ENCODE measurements at regions not wholly inside any gene's neighbourhood (a gene's known extent, or its start where the extent isn't known, plus 50 kb on each side); places are given as distances from the start of the nearest gene placed in this dataset.

GRCh38 chr2:47992671-47993070 lies 86.4 kb upstream of the FBXO11 start:
- Histone ChIP-seq H3K79me2 (ENCODE audit: insufficient read depth) (no peaks in the 10 kb centered on the region), H3K9ac (no peak overlapping the region), H3K27ac (no peak overlapping the region), H3K4me3 (no peak overlapping the region), H4K20me1 (ENCODE audit: insufficient read depth) (no peaks in the 10 kb centered on the region), H3K9me3 (ENCODE audit: low read depth) (no peaks in the 10 kb centered on the region), H2AFZ (no peak overlapping the region), H3K4me1 (ENCODE audit: insufficient read depth) (no peaks in the 10 kb centered on the region), H3K27me3 (replicated peaks; ENCODE audit: insufficient read depth) (no peaks in the 10 kb centered on the region), H3K4me2 (ENCODE audit: unreplicated experiment) (no peak overlapping the region), H3F3A (ENCODE audit: insufficient read depth) (no peaks in the 10 kb centered on the region), H3K36me3 (ENCODE audit: low read depth) (no peaks in the 10 kb centered on the region), H3K9me2 (ENCODE audit: insufficient read depth) (no peaks in the 10 kb centered on the region)
- in situ Hi-C loops (cut with MboI) = no loop called here
- TF ChIP-seq EZH2phosphoT487 (IDR thresholded peaks at IDR 0.05; ENCODE audit: insufficient read depth, low read depth) (no peak), EZH2 (IDR thresholded peaks at IDR 0.05; ENCODE audit: insufficient read depth, poor library complexity, severe bottlenecking) (no peak)
- no peak for DNase-seq

DNA sequence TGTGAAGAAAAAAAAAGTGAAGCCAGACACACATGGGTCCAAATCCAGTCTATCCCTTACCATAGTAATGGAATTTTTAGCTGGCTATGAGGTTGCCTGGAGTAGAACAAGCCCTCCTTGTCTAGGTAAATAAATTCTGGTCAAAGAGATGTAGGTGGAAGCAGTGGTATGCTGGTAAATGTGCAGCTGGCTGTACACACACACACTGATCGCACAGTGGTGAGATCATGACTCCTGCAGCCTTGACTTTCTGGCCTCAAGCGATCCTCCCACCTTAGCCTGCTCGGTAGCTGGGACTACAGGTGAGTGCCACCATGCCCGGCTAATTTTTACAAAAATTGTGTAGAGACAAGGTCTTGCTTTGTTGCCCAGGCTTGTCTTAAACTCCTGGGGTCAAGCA lies 90.5 kb upstream of the FBXO11 start:
- Histone ChIP-seq H3K9ac (no peak overlapping the region), H3K9me2 (ENCODE audit: insufficient read depth) (no peaks in the 10 kb centered on the region), H3K4me3 (no peak overlapping the region), H3F3A (ENCODE audit: insufficient read depth) (no peaks in the 10 kb centered on the region), H2AFZ (no peak overlapping the region), H3K79me2 (ENCODE audit: insufficient read depth) (no peaks in the 10 kb centered on the region), H3K9me3 (ENCODE audit: low read depth) (no peaks in the 10 kb centered on the region), H3K27ac (no peak overlapping the region), H3K4me2 (ENCODE audit: unreplicated experiment) (no peak overlapping the region), H3K4me1 (ENCODE audit: insufficient read depth) (no peaks in the 10 kb centered on the region), H3K36me3 (ENCODE audit: low read depth) (no peaks in the 10 kb centered on the region), H4K20me1 (ENCODE audit: insufficient read depth) (no peaks in the 10 kb centered on the region), H3K27me3 (replicated peaks; ENCODE audit: insufficient read depth) (no peaks in the 10 kb centered on the region)
- TF ChIP-seq EZH2phosphoT487 (IDR thresholded peaks at IDR 0.05; ENCODE audit: insufficient read depth, low read depth) (no peak), EZH2 (IDR thresholded peaks at IDR 0.05; ENCODE audit: insufficient read depth, poor library complexity, severe bottlenecking) (no peak)
- in situ Hi-C loops (cut with MboI) = no loop called here
- DNase-seq = no peak
- WGBS, 2 experiments (ENCODE audit: low coverage in 1 of 2, low lambda C conversion rate in 2 of 2, missing lambda C conversion rate in 2 of 2) = 64 to 65% methylated on average over 4 of the region's 4 CpGs

- no peak overlapping the region for H3K27ac ChIP-seq
- no peak overlapping the region for H3K4me3 ChIP-seq
- no peak overlapping the region for H2AFZ ChIP-seq
- no peaks in the 10 kb centered on the region for H3K36me3 ChIP-seq (ENCODE audit: low read depth)
- H3K9me2 ChIP-seq (ENCODE audit: insufficient read depth) = no peaks in the 10 kb centered on the region
- H3K27me3 ChIP-seq (replicated peaks; ENCODE audit: insufficient read depth) = no peaks in the 10 kb centered on the region
- H3K9me3 ChIP-seq (ENCODE audit: low read depth) = no peaks in the 10 kb centered on the region
- no peak overlapping the region for H3K9ac ChIP-seq
- no peak overlapping the region for H3K4me2 ChIP-seq (ENCODE audit: unreplicated experiment)
- no peak for DNase-seq
- no peaks in the 10 kb centered on the region for H4K20me1 ChIP-seq (ENCODE audit: insufficient read depth)
- no peaks in the 10 kb centered on the region for H3K4me1 ChIP-seq (ENCODE audit: insufficient read depth)
- WGBS, 2 experiments (ENCODE audit: low coverage in 1 of 2, low lambda C conversion rate in 2 of 2, missing lambda C conversion rate in 2 of 2) = 16 to 23% methylated on average over 1 of the region's 1 CpG
- H3F3A ChIP-seq (ENCODE audit: insufficient read depth) = no peaks in the 10 kb centered on the region
- TF ChIP-seq EZH2 (IDR thresholded peaks at IDR 0.05; ENCODE audit: insufficient read depth, poor library complexity, severe bottlenecking) (no peak), EZH2phosphoT487 (IDR thresholded peaks at IDR 0.05; ENCODE audit: insufficient read depth, low read depth) (no peak)
- H3K79me2 ChIP-seq (ENCODE audit: insufficient read depth) = no peaks in the 10 kb centered on the region
- in situ Hi-C loops (cut with MboI) = no loop called here
Measured at GRCh38 chr2:47999512-47999911, 93.2 kb upstream of the FBXO11 start.

DNA sequence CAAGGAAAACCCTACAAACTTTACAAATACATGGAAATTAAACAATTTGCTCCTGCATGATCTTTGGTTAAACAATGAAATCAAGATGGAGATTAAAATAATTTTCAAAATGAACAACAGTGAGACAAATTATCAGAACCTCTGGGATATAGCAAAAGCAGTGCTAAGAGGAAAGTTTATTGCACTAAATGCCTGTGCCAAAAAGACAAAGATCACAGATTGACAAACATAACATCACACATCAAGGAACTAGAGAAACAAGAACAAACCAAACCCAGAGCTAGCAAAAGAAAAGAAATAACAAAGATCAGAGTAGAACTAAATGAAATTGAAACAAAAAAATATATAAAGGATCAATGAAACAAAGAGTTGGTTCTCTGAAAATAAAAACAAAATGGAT lies 95.2 kb upstream of the FBXO11 start:
- no peaks in the 10 kb centered on the region for H3F3A ChIP-seq (ENCODE audit: insufficient read depth)
- H3K4me2 ChIP-seq (ENCODE audit: unreplicated experiment) = no peak overlapping the region
- in situ Hi-C loops (cut with MboI) = no loop called here
- no peak for DNase-seq
- no peaks in the 10 kb centered on the region for H3K9me3 ChIP-seq (ENCODE audit: low read depth)
- TF ChIP-seq EZH2 (IDR thresholded peaks at IDR 0.05; ENCODE audit: insufficient read depth, poor library complexity, severe bottlenecking) (no peak), EZH2phosphoT487 (IDR thresholded peaks at IDR 0.05; ENCODE audit: insufficient read depth, low read depth) (no peak)
- no peak overlapping the region for H3K27ac ChIP-seq
- no peaks in the 10 kb centered on the region for H3K36me3 ChIP-seq (ENCODE audit: low read depth)
- no peaks in the 10 kb centered on the region for H3K9me2 ChIP-seq (ENCODE audit: insufficient read depth)
- H3K9ac ChIP-seq = no peak overlapping the region
- no peaks in the 10 kb centered on the region for H3K79me2 ChIP-seq (ENCODE audit: insufficient read depth)
- H3K4me3 ChIP-seq = no peak overlapping the region
- H4K20me1 ChIP-seq (ENCODE audit: insufficient read depth) = no peaks in the 10 kb centered on the region
- H3K27me3 ChIP-seq (replicated peaks; ENCODE audit: insufficient read depth) = no peaks in the 10 kb centered on the region
- no peaks in the 10 kb centered on the region for H3K4me1 ChIP-seq (ENCODE audit: insufficient read depth)
- no peak overlapping the region for H2AFZ ChIP-seq

DNA sequence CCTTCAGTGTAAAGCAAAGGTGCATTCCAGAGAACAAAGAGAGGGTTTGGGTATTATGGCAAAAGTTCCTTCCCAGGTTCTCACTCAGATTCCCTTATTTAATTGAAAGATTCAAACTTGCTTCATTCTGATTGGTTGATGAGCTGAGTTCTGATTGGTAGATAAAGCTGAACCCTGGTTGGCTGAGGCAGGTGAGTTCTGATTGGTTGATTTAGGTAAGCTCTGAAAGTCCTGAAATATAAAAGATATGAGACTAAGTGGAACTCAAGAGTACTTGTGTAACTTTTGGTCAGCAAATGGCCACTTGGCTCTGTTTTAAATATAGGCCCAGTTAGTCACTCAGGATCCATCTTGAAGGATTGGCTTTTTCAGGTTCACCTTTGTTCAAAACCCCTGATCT lies 99.8 kb upstream of the FBXO11 start:
- Histone ChIP-seq H3K36me3 (ENCODE audit: low read depth) (no peaks in the 10 kb centered on the region), H3K4me3 (no peak overlapping the region), H3K4me1 (ENCODE audit: insufficient read depth) (no peaks in the 10 kb centered on the region), H3K9ac (no peak overlapping the region), H2AFZ (no peak overlapping the region), H3K9me2 (ENCODE audit: insufficient read depth) (no peaks in the 10 kb centered on the region), H3F3A (ENCODE audit: insufficient read depth) (no peaks in the 10 kb centered on the region), H3K4me2 (ENCODE audit: unreplicated experiment) (no peak overlapping the region), H3K27me3 (replicated peaks; ENCODE audit: insufficient read depth) (no peaks in the 10 kb centered on the region), H4K20me1 (ENCODE audit: insufficient read depth) (no peaks in the 10 kb centered on the region), H3K9me3 (ENCODE audit: low read depth) (no peaks in the 10 kb centered on the region), H3K27ac (no peak overlapping the region), H3K79me2 (ENCODE audit: insufficient read depth) (no peaks in the 10 kb centered on the region)
- in situ Hi-C loops (cut with MboI) = no loop called here
- TF ChIP-seq EZH2 (IDR thresholded peaks at IDR 0.05; ENCODE audit: insufficient read depth, poor library complexity, severe bottlenecking) (no peak), EZH2phosphoT487 (IDR thresholded peaks at IDR 0.05; ENCODE audit: insufficient read depth, low read depth) (no peak)
- DNase-seq = no peak

Data from GM23248 (cell line).